ENCODE measurements at regions not wholly inside any gene's neighbourhood (a gene's known extent, or its start where the extent isn't known, plus 50 kb on each side); places are given as distances from the start of the nearest gene placed in this dataset.
"Not testable (repeated sequence)": the region's sequence is repeated elsewhere in the genome, so short reads cannot be mapped to it uniquely, and the experiment has no call there.

DNA sequence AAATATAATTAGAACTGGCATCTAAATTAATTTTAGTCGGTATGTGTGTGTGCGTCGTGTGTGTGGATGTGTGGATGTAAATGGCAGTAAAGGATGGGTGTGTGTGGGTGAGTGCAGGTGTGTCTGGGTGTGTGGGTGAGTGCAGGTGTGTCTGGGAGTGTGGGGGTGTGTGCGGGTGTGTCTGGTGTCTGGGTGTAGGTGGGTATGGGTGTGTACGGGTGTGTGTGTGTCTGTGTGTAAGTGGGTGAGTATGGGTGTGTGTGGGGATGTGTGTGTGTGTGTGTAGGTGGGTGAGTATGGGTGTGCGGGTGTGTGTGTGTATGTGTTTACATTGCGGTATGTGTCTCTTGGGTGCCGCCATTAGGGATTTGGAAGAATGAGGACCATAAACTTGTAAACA lies 55.0 kb downstream of the OR11H1 start:
- DNase-seq, ATAC-seq: not testable (repeated sequence)

DNA sequence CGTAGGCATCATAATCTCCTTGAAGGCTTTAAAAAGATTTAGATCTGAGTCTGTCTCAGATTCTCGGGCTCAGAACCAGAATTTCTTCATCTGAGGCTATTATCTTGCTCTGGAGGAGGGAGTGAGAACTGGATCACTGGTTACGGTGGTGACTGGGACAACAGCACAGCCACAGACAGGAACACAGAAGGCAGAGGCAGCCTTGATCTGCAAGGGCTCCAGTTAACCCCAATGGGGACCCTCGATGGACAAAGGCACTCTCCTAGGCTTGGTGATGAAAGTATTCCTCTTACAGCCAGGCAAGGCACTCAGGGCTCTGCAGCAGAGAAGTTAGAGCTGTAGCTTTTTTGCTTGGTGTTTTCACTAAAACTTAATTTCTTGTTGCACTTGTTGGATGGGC lies 74.2 kb downstream of the OR11H1 start:
- not testable (repeated sequence) for DNase-seq, ATAC-seq

DNA sequence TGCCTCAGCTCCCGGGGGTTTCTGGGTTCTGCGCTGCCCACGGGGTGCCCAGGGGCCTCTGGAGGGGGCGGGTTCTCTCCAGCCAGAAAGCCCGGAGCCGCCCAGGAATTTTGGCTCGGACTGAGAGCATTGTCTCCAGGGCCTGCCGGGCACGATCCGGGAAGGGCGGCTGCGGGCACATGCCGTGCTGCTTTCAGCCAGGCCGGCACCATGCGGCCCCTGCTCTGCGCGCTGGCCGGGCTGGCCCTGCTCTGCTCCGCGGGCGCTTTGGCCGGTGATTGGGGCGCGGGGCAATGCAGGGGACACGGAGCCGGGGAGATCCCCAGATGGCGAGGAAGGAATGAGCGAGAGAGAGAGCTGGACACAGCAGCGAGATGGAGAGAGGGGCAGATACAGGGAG lies 75.1 kb downstream of the OR11H1 start:
- DNase-seq, result not testable (repeated sequence)

DNA sequence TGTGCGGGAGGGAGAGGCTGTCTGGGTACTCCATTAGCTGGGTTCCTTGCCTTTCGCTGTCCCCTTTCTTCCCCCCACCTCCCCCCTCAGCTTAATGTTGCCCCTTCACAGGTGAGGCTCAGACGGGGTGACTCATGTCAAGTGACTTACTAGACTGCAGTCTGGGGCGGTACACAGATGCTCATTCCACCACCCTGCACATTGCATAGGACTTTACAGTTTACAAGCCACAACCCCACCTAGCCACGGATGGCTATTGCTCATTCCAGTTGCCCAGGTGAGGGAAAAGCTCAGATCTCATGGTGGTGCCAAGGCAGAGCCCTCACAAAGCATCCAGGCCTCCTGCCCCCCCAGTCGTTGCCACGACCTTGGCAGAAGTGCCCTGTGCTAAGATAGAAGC lies 76.2 kb downstream of the OR11H1 start:
- DNase-seq, result not testable (repeated sequence)
- peak; percentile 23 for ATAC-seq

More for the DNA sequence above, 75.1 kb downstream of the OR11H1 start:
- ATAC-seq, result not testable (repeated sequence)

DNA sequence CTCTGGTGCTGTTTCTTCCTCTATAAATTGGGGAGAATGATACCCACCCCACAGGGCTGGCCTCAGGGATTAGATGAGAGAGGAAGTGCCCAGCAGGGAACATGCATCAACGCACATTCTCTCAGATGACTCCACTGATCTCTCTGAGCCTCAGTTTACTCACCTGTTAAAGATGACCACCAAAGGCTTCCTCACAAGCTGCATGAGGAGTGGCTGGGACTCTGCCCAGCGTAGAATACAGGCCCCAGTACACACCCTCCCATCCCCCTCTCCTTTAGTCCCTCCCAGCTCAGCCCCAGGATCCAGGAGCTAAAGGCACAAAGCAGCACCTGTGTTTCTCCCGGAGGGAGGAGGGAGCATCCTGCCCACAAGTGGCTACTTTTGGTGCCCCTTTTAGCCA lies 76.7 kb downstream of the OR11H1 start:
- not testable (repeated sequence) for DNase-seq, ATAC-seq

DNA sequence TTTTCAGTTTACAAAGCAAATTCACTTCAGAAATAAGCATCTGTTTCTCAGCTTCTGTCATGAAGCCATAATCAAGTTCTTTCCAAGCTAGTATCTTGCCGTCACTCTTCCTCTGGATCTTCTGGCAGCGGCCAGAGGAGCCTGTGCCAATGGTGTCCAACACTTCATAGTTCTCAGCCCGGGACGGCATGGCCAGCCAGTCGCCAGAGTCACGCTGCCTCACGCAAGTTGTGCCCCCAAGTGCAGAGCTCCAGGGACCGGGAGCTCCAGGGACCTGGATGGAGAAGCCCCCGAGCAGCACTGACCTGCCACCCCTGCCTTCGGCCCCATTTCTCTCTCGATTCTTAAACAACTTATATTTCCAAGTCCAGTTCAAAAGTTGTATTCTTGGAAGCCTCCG lies 76.9 kb upstream of the POTEH start:
- DNase-seq, ATAC-seq: not testable (repeated sequence)

DNA sequence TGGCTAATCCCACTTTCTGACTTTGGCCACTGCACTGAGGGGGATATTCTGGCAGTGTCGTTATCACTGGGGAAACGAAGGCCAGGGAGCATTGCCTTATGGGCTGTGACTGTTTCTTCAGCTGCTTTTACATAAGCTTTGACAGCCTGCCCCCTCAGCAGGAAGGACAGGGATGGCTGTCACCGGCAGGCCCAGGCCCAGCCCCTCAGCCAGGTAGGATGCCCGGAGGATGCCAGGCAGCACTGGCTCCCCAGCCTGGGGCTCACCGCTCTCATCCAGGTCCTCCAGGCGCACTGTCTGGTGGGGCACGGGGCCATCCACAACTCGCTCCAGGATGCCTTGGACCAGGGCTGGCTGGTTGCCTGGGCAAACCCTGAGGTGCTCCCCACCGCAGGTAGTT lies 74.7 kb upstream of the POTEH start:
- not testable (repeated sequence) for ATAC-seq

DNA sequence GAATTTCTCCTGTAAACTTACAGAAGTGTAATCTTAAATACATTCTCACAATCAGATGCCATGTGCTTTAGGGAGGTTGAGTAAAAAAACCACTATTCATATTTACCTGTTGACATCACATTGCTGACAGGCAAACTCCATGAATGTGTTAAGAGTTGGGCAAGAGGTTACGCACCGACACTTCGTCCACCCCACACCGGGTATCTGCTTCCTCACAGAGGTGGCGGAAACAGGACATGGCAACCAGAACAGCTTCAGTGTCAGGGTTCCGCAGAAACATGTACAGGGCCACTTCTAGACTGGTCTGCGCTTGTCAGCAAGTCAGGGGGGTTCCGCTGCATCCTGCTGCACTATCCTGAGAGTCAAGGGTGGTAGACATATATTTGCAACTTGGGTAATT lies 61.6 kb upstream of the POTEH start:
- ATAC-seq, DNase-seq: not testable (repeated sequence)

More for the DNA sequence above, 74.7 kb upstream of the POTEH start:
- not testable (repeated sequence) for DNase-seq

DNA sequence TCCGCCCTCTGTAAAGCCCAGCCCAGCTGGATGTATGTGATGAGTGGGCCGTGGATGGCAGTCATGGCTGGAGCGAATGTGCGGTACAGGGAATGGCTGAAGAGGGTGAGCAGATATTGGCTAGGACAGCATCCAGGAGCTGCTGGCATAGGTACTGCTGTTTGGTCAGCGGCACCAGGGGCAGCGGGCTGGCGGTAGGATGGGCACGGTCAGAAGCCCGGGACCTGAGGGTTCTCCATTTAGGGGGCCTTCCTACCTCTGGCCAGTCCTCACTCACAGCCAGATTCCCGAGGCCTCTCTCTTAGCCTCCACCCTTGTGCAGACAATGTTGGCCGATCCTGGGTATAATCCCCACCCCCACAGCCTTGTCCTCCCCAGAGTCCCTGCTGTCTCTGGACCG lies 53.1 kb upstream of the POTEH start:
- DNase-seq, ATAC-seq: not testable (repeated sequence)

DNA sequence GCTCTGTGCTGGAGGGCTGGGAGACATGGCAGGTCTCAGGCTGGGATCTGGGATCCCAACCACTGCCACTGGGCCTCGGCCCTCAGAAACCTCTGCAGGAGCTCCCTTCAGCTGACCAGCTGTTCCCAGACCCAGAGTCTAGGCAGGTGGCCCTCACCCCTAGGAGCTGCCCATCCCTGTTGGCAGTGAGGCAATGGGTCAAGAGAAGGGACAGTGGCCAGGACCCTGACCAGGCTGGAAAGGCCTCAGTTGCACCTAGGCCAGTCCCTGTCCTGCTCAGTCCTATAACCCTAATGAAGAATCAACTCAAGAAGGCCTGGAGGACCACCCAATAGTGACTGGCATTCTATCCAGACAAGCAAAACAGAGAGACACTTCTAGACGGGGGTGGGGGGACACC lies 52.4 kb upstream of the POTEH start:
- peak; percentile 34 for ATAC-seq
- DNase-seq, result not testable (repeated sequence)

DNA sequence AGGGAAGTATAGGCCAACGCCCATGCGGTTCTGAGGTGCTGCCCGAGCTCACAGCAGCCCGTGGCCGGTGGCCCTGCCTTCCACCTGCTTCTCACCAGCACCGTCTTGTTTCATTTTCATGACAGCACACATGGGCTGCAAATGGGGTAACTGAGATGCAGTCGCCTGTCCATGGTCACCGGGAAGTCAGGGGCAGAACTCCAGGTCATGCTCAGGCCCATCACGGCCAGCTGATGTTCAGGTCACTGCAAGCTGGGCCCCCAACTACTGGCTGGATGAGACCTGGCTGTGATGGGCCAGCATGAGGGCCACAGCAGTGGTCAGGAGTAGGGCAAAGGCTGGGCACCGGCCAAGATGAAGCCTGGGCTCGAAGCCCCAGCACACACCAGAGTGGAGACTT lies 51.9 kb upstream of the POTEH start:
- DNase-seq, ATAC-seq: not testable (repeated sequence)

Measured in stimulated activated naive CD8-positive, alpha-beta T cell treated with anti-CD3 and anti-CD28 coated beads, Interleukin-15, Interleukin-2, amounts not matched to agents 100 U/mL and 50 U/mL, for 24 hours (primary cell).